GM18505 (cell line): ENCODE measurements at regions not wholly inside any gene's neighbourhood (a gene's known extent, or its start where the extent isn't known, plus 50 kb on each side); places are given as distances from the start of the nearest gene placed in this dataset.

Source experiments
- ATAC-seq: cut with Tn5 transposase; IDR thresholded peaks from one replicate; pipeline ENCODE4 v1.9.1; 2021; ENCODE audit not compliant: unreplicated experiment
- POLR2A ChIP-seq: IDR thresholded peaks from 4 replicates; pipeline ENCODE4 v1.6.1; 2011; ENCODE audit warnings: borderline replicate concordance; ENCODE audit not compliant: insufficient read depth, insufficient read length; ENCODE audit errors: extremely low read depth

GRCh38 chr5:167308466-167308865, 983.0 kb upstream of the WWC1 start:
- no peak for TF ChIP-seq POLR2A
- no peak for ATAC-seq

GRCh38 chr5:167309941-167310517, 981.4 kb upstream of the WWC1 start:
- ATAC-seq = no peak
- no peak for TF ChIP-seq POLR2A

- TF ChIP-seq POLR2A = no peak
- no peak for ATAC-seq
Measured at GRCh38 chr5:167311340-167311739, 980.1 kb upstream of the WWC1 start.

GRCh38 chr5:167312225-167312624, 979.2 kb upstream of the WWC1 start:
- no peak for TF ChIP-seq POLR2A
- ATAC-seq = no peak

GRCh38 chr5:167315762-167316161, 975.7 kb upstream of the WWC1 start:
- TF ChIP-seq POLR2A = no peak
- no peak for ATAC-seq

- no peak for TF ChIP-seq POLR2A
- ATAC-seq = no peak
Measured at GRCh38 chr5:167317884-167318283, 973.6 kb upstream of the WWC1 start.

GRCh38 chr5:167319243-167319642, 972.2 kb upstream of the WWC1 start:
- no peak for TF ChIP-seq POLR2A
- no peak for ATAC-seq

- no peak for TF ChIP-seq POLR2A
- ATAC-seq = no peak
Measured at GRCh38 chr5:167320019-167320418, 971.4 kb upstream of the WWC1 start.

GRCh38 chr5:167332309-167332708, 959.1 kb upstream of the WWC1 start:
- TF ChIP-seq POLR2A = no peak

GRCh38 chr5:167336161-167336560, 955.3 kb upstream of the WWC1 start:
- TF ChIP-seq POLR2A = no peak

More at GRCh38 chr5:167332309-167332708, 959.1 kb upstream of the WWC1 start:
- ATAC-seq = no peak

GRCh38 chr5:167339205-167339604, 952.2 kb upstream of the WWC1 start:
- TF ChIP-seq POLR2A = no peak
- ATAC-seq = no peak

More at GRCh38 chr5:167336161-167336560, 955.3 kb upstream of the WWC1 start:
- ATAC-seq = no peak

- ATAC-seq = no peak
- TF ChIP-seq POLR2A = no peak
Measured at GRCh38 chr5:167346461-167346860, 945.0 kb upstream of the WWC1 start.

GRCh38 chr5:167348251-167348926, 943.1 kb upstream of the WWC1 start:
- no peak for TF ChIP-seq POLR2A
- no peak for ATAC-seq

- ATAC-seq = no peak
- TF ChIP-seq POLR2A = no peak
Measured at GRCh38 chr5:167348980-167349379, 942.5 kb upstream of the WWC1 start.

- no peak for ATAC-seq
- TF ChIP-seq POLR2A = no peak
Measured at GRCh38 chr5:167351316-167351715, 940.1 kb upstream of the WWC1 start.

GRCh38 chr5:167352801-167353200, 938.6 kb upstream of the WWC1 start:
- no peak for TF ChIP-seq POLR2A
- ATAC-seq = no peak

GRCh38 chr5:167355346-167355745, 936.1 kb upstream of the WWC1 start:
- no peak for TF ChIP-seq POLR2A
- no peak for ATAC-seq
